ENCODE measurements at regions not wholly inside any gene's neighbourhood (a gene's known extent, or its start where the extent isn't known, plus 50 kb on each side); places are given as distances from the start of the nearest gene placed in this dataset.

GRCh38 chr2:20562540-20563225 is 88.2 kb downstream of the HS1BP3 start:
- no peak for TF ChIP-seq CTCF (IDR thresholded peaks at IDR 0.05)
- TF ChIP-seq POLR2A (IDR thresholded peaks at IDR 0.05): no peak

All from adrenal gland (tissue), 5 donors.